ENCODE measurements at regions not wholly inside any gene's neighbourhood (a gene's known extent, or its start where the extent isn't known, plus 50 kb on each side); places are given as distances from the start of the nearest gene placed in this dataset.

- Histone ChIP-seq H3K9ac (no peak overlapping the region), H3K4me3 (ENCODE audit: low read depth in 2 of 2, low read length in 1 of 2) (no peak overlapping the region), H3K79me2 (ENCODE audit: insufficient read depth) (no peaks in the 10 kb centered on the region), H4K20me1 (ENCODE audit: insufficient read depth) (no peaks in the 10 kb centered on the region), H2AFZ (ENCODE audit: low read depth) (no peak overlapping the region), H3K27ac (ENCODE audit: low read depth in 2 of 2, low read length in 1 of 2) (no peak overlapping the region), H3K4me2 (no peak overlapping the region), H3K27me3 (ENCODE audit: insufficient read depth) (no peaks in the 10 kb centered on the region), H3K9me2 (no peaks in the 10 kb centered on the region), H3F3A (replicated peaks; ENCODE audit: insufficient read depth) (no peaks in the 10 kb centered on the region), H3K36me3 (replicated peaks in 1 of 2; ENCODE audit: control insufficient read depth in 1 of 2, insufficient read depth in 2 of 2, low read length in 1 of 2) (no peaks in the 10 kb centered on the region), H3K4me1 (ENCODE audit: control insufficient read depth in 1 of 2, insufficient read depth in 2 of 2, low read depth in 1 of 2, low read length in 1 of 2) (no peaks in the 10 kb centered on the region), H3K9me3 (no peaks in the 10 kb centered on the region)
- CTCF ChIA-PET: no interaction called here
- 33% methylated on average over 2 of the region's 2 CpGs for WGBS (ENCODE audit: low lambda C conversion rate)
- DNase-seq: no peak
- no peak for TF ChIP-seq GABPA (IDR thresholded peaks at IDR 0.05; ENCODE audit: low read depth)
- no peak for TF ChIP-seq RXRA (IDR thresholded peaks at IDR 0.05; ENCODE audit: borderline replicate concordance, low read depth)
- no peak for TF ChIP-seq FOXJ3 (CRISPR knock-in tag; IDR thresholded peaks at IDR 0.05)
- TF ChIP-seq CTCF (IDR thresholded peaks at IDR 0.05): no peak
- no peak for TF ChIP-seq NRF1 (IDR thresholded peaks at IDR 0.05; ENCODE audit: low read depth, low read length)
- TF ChIP-seq FOSL2 (IDR thresholded peaks at IDR 0.05; ENCODE audit: borderline replicate concordance, low read depth): no peak
- TF ChIP-seq USF1 (IDR thresholded peaks at IDR 0.05; ENCODE audit: borderline replicate concordance, low read depth): no peak
- no peak for TF ChIP-seq USF2 (IDR thresholded peaks at IDR 0.05; ENCODE audit: borderline replicate concordance, low read depth, low read length)
- no peak for TF ChIP-seq CHD2 (IDR thresholded peaks at IDR 0.05; ENCODE audit: low read length, partially characterized antibody)
- TF ChIP-seq FOXM1 (IDR thresholded peaks at IDR 0.05; ENCODE audit: low read depth): no peak
- POLR2A ChIA-PET: no interaction called here
Measured at GRCh38 chr1:68970571-68970970, 473.7 kb upstream of the DEPDC1 start.

GRCh38 chr1:68973459-68974244 lies 476.8 kb upstream of the DEPDC1 start:
- ChIA-PET CTCF (interaction anchor here (1.2 kb wide), 1 partner anchor 502 kb away, joined by 3 read pairs; no protein-coding TSS in a partner anchor), POLR2A (no interaction called here)
- Histone ChIP-seq H3K27me3 (ENCODE audit: insufficient read depth) (no peaks in the 10 kb centered on the region), H3K9me2 (no peaks in the 10 kb centered on the region), H3K4me3 (ENCODE audit: low read depth in 2 of 2, low read length in 1 of 2) (no peak overlapping the region), H3K4me2 (no peak overlapping the region), H4K20me1 (ENCODE audit: insufficient read depth) (no peaks in the 10 kb centered on the region), H3K4me1 (ENCODE audit: control insufficient read depth in 1 of 2, insufficient read depth in 2 of 2, low read depth in 1 of 2, low read length in 1 of 2) (no peaks in the 10 kb centered on the region), H3K79me2 (ENCODE audit: insufficient read depth) (no peaks in the 10 kb centered on the region), H2AFZ (ENCODE audit: low read depth) (no peak overlapping the region), H3K9ac (no peak overlapping the region), H3K36me3 (replicated peaks in 1 of 2; ENCODE audit: control insufficient read depth in 1 of 2, insufficient read depth in 2 of 2, low read length in 1 of 2) (no peaks in the 10 kb centered on the region), H3K27ac (ENCODE audit: low read depth in 2 of 2, low read length in 1 of 2) (no peak overlapping the region), H3F3A (replicated peaks; ENCODE audit: insufficient read depth) (no peaks in the 10 kb centered on the region), H3K9me3 (no peaks in the 10 kb centered on the region)
- TF ChIP-seq REST (IDR thresholded peaks at IDR 0.05; ENCODE audit: low read depth, low read length) (no peak), FOSL2 (IDR thresholded peaks at IDR 0.05; ENCODE audit: borderline replicate concordance, low read depth) (peak; percentile 17; the same call in 1 of the 2 replicates)
- WGBS (ENCODE audit: low lambda C conversion rate): 46% methylated on average over 6 of the region's 6 CpGs
- no peak for DNase-seq

All from SK-N-SH (cell line).